DMS153 treated with DMSO at 0.1 percent for 48 hours (cell line): ENCODE measurements at regions not wholly inside any gene's neighbourhood (a gene's known extent, or its start where the extent isn't known, plus 50 kb on each side); places are given as distances from the start of the nearest gene placed in this dataset.

Source experiments
- DNase-seq: peaks from one replicate; lab custom pipeline; 2025; ENCODE audit not compliant: unreplicated experiment; lab: John Stamatoyannopoulos, UW

DNA sequence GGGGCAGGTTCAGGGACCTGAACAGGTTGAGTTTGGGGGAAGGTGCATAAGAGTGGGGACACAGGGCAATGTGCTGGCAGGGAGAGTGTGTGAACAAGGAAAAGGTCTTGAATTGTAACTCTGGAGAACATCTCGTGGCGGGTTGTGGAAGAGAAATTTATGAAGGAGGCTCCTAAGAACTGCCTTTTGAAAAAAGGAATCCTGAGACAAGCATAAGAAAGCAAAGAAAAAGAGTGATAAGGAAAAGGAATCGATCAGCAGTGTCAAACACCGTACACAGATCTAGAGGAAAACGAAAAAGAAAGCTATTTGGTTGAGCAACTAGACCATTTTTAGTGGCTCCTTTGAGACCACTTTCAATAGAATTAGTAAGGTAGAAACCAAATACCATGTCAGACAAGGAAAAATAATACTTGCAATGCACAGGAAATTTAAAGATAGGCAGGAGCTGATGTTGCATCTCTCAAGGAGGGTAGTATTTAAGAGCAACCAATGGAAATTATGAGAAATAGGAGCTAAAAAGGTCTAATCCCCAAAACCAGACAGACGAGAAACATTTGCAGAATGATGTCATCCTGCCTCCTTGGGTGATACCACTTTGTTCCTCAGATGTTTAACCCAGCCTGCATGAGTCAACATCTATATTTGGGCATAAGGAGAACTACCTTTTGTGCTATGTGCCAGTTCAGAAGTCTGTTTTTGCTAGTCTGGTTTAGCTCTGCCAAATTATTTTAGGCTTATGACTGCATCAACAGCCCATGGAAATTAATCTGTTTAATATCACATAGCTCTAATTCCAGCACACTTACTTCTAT is 64.5 kb upstream of the STK38L start:
- no peak for DNase-seq

GRCh38 chr12:27180906-27181505 is 63.1 kb upstream of the STK38L start:
- DNase-seq: no peak

DNA sequence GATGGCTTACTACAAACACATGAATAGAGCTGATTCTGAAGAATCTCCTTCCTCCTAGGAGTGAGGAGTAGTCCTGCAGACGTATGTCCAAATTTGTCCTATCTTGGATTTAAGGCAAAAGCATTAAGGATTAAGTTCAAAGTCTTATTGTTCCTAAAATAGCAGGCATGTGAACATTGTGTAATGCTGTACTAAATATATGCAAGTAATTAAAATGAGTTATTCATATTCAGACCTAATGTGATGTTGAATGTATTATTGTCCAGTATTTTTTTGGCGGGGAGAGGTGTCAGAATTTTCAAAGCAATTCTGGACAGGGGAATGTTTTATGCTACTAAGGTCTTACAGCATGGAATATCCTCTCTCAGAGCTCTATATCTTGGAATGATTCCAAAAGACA is 60.7 kb upstream of the STK38L start:
- no peak for DNase-seq

DNA sequence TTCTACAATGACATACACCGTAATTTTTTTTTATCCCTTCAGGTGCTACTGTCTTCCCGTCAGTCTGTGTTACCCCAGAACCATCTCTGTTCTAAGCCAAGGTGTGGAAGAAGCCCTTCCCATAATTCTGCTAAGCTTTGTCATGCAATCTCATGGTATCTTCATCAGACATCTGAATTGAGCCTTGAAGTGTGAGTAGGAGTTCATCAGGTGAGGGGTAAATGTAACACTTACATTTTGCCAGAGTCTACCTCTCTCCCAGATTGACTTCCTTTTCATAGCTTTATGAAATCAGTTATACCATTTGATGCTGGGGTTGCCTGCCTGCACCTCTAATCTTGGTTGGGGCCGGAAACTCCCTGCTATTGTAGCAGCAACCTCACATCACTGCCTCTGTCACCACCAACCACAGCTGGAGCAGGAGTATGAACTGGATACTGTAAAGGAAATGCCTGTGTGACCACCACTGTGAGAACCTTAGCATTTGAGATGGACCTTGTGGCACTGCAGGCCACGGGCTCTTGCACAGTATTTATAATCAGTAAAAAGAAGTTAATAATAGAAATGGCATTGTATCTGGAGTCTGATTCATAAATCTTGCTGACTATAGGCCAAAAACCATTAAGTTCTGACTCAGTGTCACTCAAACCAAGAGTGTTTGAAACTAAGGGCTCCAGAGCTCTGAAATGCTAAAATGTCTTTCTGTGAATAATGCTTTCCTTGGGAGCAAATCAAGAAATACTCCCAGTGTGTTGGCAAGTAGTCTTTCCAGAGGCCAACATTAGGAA is 58.7 kb upstream of the STK38L start:
- DNase-seq: no peak

GRCh38 chr12:27186022-27186839 is 57.9 kb upstream of the STK38L start:
- DNase-seq: no peak

GRCh38 chr12:27187697-27188096 is 56.4 kb upstream of the STK38L start:
- DNase-seq: no peak

GRCh38 chr12:27190761-27191160 is 53.3 kb upstream of the STK38L start:
- DNase-seq: no peak

GRCh38 chr12:27191531-27191930 is 52.6 kb upstream of the STK38L start:
- DNase-seq: no peak

- DNase-seq: no peak
Observed at GRCh38 chr12:27192118-27192802, 51.8 kb upstream of the STK38L start.

DNA sequence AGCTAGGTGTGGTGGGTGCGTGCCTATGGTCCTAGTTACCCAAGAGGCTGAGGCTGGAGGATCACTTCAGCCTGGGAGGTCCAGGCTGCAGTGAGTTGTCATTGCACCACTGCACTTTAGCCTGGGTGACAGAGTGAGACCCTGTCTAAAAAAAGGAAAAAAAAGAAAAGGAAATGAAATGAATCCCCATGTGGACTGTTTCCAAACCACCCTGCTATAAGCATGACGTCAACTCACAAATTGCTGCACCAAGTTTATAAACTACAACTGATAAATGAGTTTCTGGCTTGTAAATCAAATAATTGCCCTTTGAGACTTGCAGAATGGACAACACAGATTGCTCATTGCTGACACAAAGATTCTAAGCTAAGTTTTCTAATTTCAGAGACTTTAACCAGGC is 51.0 kb upstream of the STK38L start:
- no peak for DNase-seq

DNA sequence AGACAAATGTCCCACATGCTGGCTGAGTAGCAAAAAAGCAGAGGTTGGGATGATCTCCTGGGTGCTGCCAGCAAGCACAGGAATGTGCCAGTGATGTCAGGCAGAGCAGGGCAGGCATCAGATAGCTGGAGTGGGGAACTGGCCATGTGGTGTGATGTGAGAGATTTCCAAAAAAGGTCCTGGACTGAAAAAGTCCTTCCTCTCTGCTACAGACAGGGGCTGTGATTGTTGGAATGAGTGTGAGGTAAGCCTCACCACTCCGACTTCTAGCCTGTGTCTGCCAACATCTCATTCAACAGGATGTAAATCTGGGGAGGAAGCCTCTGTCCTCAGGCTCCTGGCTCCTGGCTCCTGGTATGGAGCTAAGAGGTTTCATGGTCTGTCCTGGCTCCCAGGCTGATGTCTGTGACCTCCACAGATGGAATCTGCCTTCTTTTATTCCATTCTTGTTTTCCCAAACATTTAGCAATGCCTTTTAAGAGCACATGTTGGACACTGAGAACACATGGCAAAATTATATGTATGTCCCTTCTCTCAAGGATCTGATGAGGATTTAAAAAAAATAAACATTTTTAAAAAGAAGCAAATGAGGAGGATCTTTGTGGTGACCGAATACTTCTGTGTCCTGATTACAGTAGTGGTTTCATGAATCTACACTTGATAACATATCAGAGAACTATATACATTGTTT is 50.1 kb upstream of the STK38L start:
- DNase-seq: no peak
